ENCODE measurements at regions not wholly inside any gene's neighbourhood (a gene's known extent, or its start where the extent isn't known, plus 50 kb on each side); places are given as distances from the start of the nearest gene placed in this dataset.
A peak's percentile ranks its signal among the peaks of the same experiment; 100 is the strongest.

GRCh38 chr10:62637249-62638061 is 167.1 kb upstream of the ADO start:
- 0% methylated on average over 3 of the region's 9 CpGs for WGBS (ENCODE audit: insufficient coverage)
- H3K27me3 Mint-ChIP-seq = no peaks in the 10 kb centered on the region
- POLR2A ChIA-PET = interaction anchor here (1.7 kb wide), 1 partner anchor 14 kb away, joined by 4 read pairs; no protein-coding TSS in a partner anchor
- Histone ChIP-seq H3K9me3 (ENCODE audit: control extremely low read depth in 1 of 3, control insufficient read depth in 2 of 3, insufficient read depth in 1 of 3, low read length in 2 of 3) (peaks cover 0 to 6% (median 0%) of the 10 kb centered on the region in 3 donors), H3K27me3 (replicated peaks in 1 of 4; ENCODE audit: control extremely low read depth in 1 of 4, control insufficient read depth in 3 of 4, insufficient read depth in 4 of 4, low read length in 3 of 4) (no peaks in the 10 kb centered on the region), H3K36me3 (replicated peaks in 1 of 2; ENCODE audit: control extremely low read depth in 1 of 2, control insufficient read depth in 1 of 2, extremely low read depth in 1 of 2, insufficient read depth in 2 of 2, low read length in 1 of 2) (no peaks in the 10 kb centered on the region), H3K9ac (ENCODE audit: low read length) (peak overlapping the region; percentile 72), H3K4me1 (ENCODE audit: control insufficient read depth in 2 of 2, insufficient read depth in 2 of 2, low read length in 2 of 2) (peaks cover 65 to 72% of the 10 kb centered on the region in 2 donors), H3K4me3 (ENCODE audit: control extremely low read depth in 1 of 5, extremely low read depth in 1 of 5, insufficient read depth in 1 of 5, low read depth in 2 of 5, low read length in 4 of 5) (peak overlapping the region; percentile 16 to 72 (median 52)), H4K20me1 (ENCODE audit: control insufficient read depth, insufficient read depth, low read length, poor library complexity, severe bottlenecking) (no peaks in the 10 kb centered on the region), H3K4me2 (replicated peaks; ENCODE audit: low read depth, low read length, poor library complexity, severe bottlenecking) (peak overlapping the region; percentile 88), H3K27ac (ENCODE audit: low read length in 2 of 2) (peak overlapping the region; percentile 66 to 78), H2AFZ (ENCODE audit: insufficient read depth, low read depth, low read length, poor library complexity, severe bottlenecking) (peak overlapping the region; percentile 71), H3K79me2 (ENCODE audit: control insufficient read depth, insufficient read depth, low read length) (no peaks in the 10 kb centered on the region)
- CTCF ChIA-PET = interaction anchor here (0.9 to 3.6 kb wide), 9 partner anchors 11 to 446 kb away, joined by 3 to 13 read pairs (median 3); no protein-coding TSS in a partner anchor
- intact Hi-C loops (cut with micrococcal nuclease) = loop anchor here (1.0 kb wide), 1 partner anchor 16 kb away; no protein-coding TSS in a partner anchor
- ATAC-seq (ENCODE audit: low read depth) = peak; percentile 65
- TF ChIP-seq CTCF (IDR thresholded peaks at IDR 0.05) (no peak), EZH2 (IDR thresholded peaks at IDR 0.05; ENCODE audit: borderline replicate concordance, insufficient read depth, low read depth, low read length, poor library complexity, severe bottlenecking) (no peak)
- peak; percentile 76 for DNase-seq
- no peak overlapping the region for H3K4me3 Mint-ChIP-seq
- H3K9me3 Mint-ChIP-seq (ENCODE audit: insufficient read depth) = no peaks in the 10 kb centered on the region
- peaks cover 36% of the 10 kb centered on the region for H3K4me1 Mint-ChIP-seq
- no peak overlapping the region for H3K27ac Mint-ChIP-seq

- no peak overlapping the region for H3K27ac Mint-ChIP-seq
- Histone ChIP-seq H3K36me3 (replicated peaks in 1 of 2; ENCODE audit: control extremely low read depth in 1 of 2, control insufficient read depth in 1 of 2, extremely low read depth in 1 of 2, insufficient read depth in 2 of 2, low read length in 1 of 2) (no peaks in the 10 kb centered on the region), H3K27me3 (replicated peaks in 1 of 4; ENCODE audit: control extremely low read depth in 1 of 4, control insufficient read depth in 3 of 4, insufficient read depth in 4 of 4, low read length in 3 of 4) (no peaks in the 10 kb centered on the region), H3K4me2 (replicated peaks; ENCODE audit: low read depth, low read length, poor library complexity, severe bottlenecking) (peak overlapping the region; percentile 88), H2AFZ (ENCODE audit: insufficient read depth, low read depth, low read length, poor library complexity, severe bottlenecking) (peak overlapping the region; percentile 36), H3K9ac (ENCODE audit: low read length) (peak overlapping the region; percentile 72), H3K79me2 (ENCODE audit: control insufficient read depth, insufficient read depth, low read length) (no peaks in the 10 kb centered on the region), H3K9me3 (ENCODE audit: control extremely low read depth in 1 of 3, control insufficient read depth in 2 of 3, insufficient read depth in 1 of 3, low read length in 2 of 3) (peaks cover 0 to 4% (median 0%) of the 10 kb centered on the region in 3 donors), H3K4me1 (ENCODE audit: control insufficient read depth in 2 of 2, insufficient read depth in 2 of 2, low read length in 2 of 2) (peaks cover 58 to 66% of the 10 kb centered on the region in 2 donors), H3K4me3 (ENCODE audit: control extremely low read depth in 1 of 5, extremely low read depth in 1 of 5, insufficient read depth in 1 of 5, low read depth in 2 of 5, low read length in 4 of 5) (peak overlapping the region in 2 of 5 experiments; percentile 52 to 72), H4K20me1 (ENCODE audit: control insufficient read depth, insufficient read depth, low read length, poor library complexity, severe bottlenecking) (no peaks in the 10 kb centered on the region), H3K27ac (ENCODE audit: low read length in 2 of 2) (peak overlapping the region; percentile 66 to 78)
- ATAC-seq (ENCODE audit: low read depth) (peak; percentile 44), DNase-seq (peak; percentile 55)
- WGBS (ENCODE audit: insufficient coverage) = no CpG with 5 or more reads among the region's 7 CpGs
- TF ChIP-seq CTCF (IDR thresholded peaks at IDR 0.05) (no peak), EZH2 (IDR thresholded peaks at IDR 0.05; ENCODE audit: borderline replicate concordance, insufficient read depth, low read depth, low read length, poor library complexity, severe bottlenecking) (no peak)
- CTCF ChIA-PET = interaction anchor here (1.1 to 3.6 kb wide), 5 partner anchors 13 to 180 kb away, joined by 3 to 13 read pairs (median 8); no protein-coding TSS in a partner anchor
- H3K4me1 Mint-ChIP-seq = peaks cover 30% of the 10 kb centered on the region
- POLR2A ChIA-PET = interaction anchor here (0.6 to 1.7 kb wide), 3 partner anchors 14 to 178 kb away, joined by 3 to 4 read pairs (median 3); partner anchors contain the start of gene EGR2
- H3K4me3 Mint-ChIP-seq = no peak overlapping the region
- H3K27me3 Mint-ChIP-seq = no peaks in the 10 kb centered on the region
- intact Hi-C loops (cut with micrococcal nuclease) = no loop called here
- no peaks in the 10 kb centered on the region for H3K9me3 Mint-ChIP-seq (ENCODE audit: insufficient read depth)
Measured at GRCh38 chr10:62638062-62638477, 166.4 kb upstream of the ADO start.
